Skeletal muscle tissue (tissue), 4 donors: ENCODE measurements at regions not wholly inside any gene's neighbourhood (a gene's known extent, or its start where the extent isn't known, plus 50 kb on each side); places are given as distances from the start of the nearest gene placed in this dataset. TPM values are rescaled to one million over a fixed set of nuclear protein-coding genes. Genes with fewer than 3 reads are reported as not detected.
A peak's percentile ranks its signal among the peaks of the same experiment; 100 is the strongest.

Experiments
- H3K27ac ChIP-seq: one replicate; pipeline ENCODE4 v1.7.0; 2013; ENCODE audit warnings: mild to moderate bottlenecking, low read depth, low read length, inconsistent platforms
- H3K27me3 ChIP-seq, 3 donors: one replicate each; pipeline ENCODE4 v1.7.0; 2013; ENCODE audit warnings: low read length in 3 of 3; ENCODE audit not compliant: control insufficient read depth in 3 of 3, insufficient read depth in 3 of 3
- H3K36me3 ChIP-seq, 3 donors: one replicate each; pipeline ENCODE4 v1.7.0; 2013; ENCODE audit warnings: low read length in 3 of 3; ENCODE audit not compliant: control insufficient read depth in 3 of 3, insufficient read depth in 3 of 3
- H3K4me1 ChIP-seq, 3 donors: one replicate each; pipeline ENCODE4 v1.7.0; 2013; ENCODE audit warnings: low read length in 3 of 3, mild to moderate bottlenecking in 3 of 3; ENCODE audit not compliant: control insufficient read depth in 3 of 3, insufficient read depth in 3 of 3
- H3K4me3 ChIP-seq, 3 donors: one replicate each; pipeline ENCODE4 v1.7.0; 2013; ENCODE audit warnings: low read length in 3 of 3
- H3K9ac ChIP-seq, 3 donors: one replicate each; pipeline ENCODE4 v1.7.0; 2013; ENCODE audit warnings: low read length in 3 of 3, mild to moderate bottlenecking in 3 of 3, moderate library complexity in 2 of 3, low read depth in 1 of 3
- H3K9me3 ChIP-seq, 3 donors: one replicate each; pipeline ENCODE4 v1.7.0; 2013; ENCODE audit warnings: low read length in 3 of 3; ENCODE audit not compliant: control insufficient read depth in 3 of 3
- small RNA-seq: library from RNA; depleted of rRNA; stranded (forward); fragments of <200 nt; gene quantifications from one replicate; pipeline ENCODE3, GENCODE V24; 2014
- donor health status: Osteomylitis.

GRCh38 chr7:4621396-4621795 is 60.7 kb upstream of the FOXK1 start:
- Histone ChIP-seq H3K4me3 (no peak overlapping the region), H3K36me3 (no peaks in the 10 kb centered on the region), H3K4me1 (peaks cover 0 to 5% (median 2%) of the 10 kb centered on the region in 3 donors), H3K27me3 (no peaks in the 10 kb centered on the region), H3K27ac (no peak overlapping the region), H3K9ac (no peak overlapping the region), H3K9me3 (no peaks in the 10 kb centered on the region)

- H3K36me3 ChIP-seq, result no peaks in the 10 kb centered on the region
- H3K4me3 ChIP-seq, result no peak overlapping the region
- H3K4me1 ChIP-seq, result peaks cover 2 to 3% (median 3%) of the 10 kb centered on the region in 3 donors
- no peak overlapping the region for H3K27ac ChIP-seq
- no peak overlapping the region for H3K9ac ChIP-seq
- no peaks in the 10 kb centered on the region for H3K9me3 ChIP-seq
- H3K27me3 ChIP-seq, result peaks cover 0 to 3% (median 0%) of the 10 kb centered on the region in 3 donors
Observed at GRCh38 chr7:4626318-4626845, 55.7 kb upstream of the FOXK1 start.

- no peaks in the 10 kb centered on the region for H3K36me3 ChIP-seq
- H3K4me3 ChIP-seq, result no peak overlapping the region
- peaks cover 8 to 13% (median 10%) of the 10 kb centered on the region in 3 donors for H3K4me1 ChIP-seq
- no peaks in the 10 kb centered on the region for H3K9me3 ChIP-seq
- H3K27ac ChIP-seq, result no peak overlapping the region
- H3K9ac ChIP-seq, result no peak overlapping the region
- H3K27me3 ChIP-seq, result peaks cover 0 to 3% (median 0%) of the 10 kb centered on the region in 3 donors
Observed at GRCh38 chr7:4629287-4629895, 52.7 kb upstream of the FOXK1 start.

- no peaks in the 10 kb centered on the region for H3K36me3 ChIP-seq
- H3K27me3 ChIP-seq, result peaks cover 0 to 3% (median 0%) of the 10 kb centered on the region in 3 donors
- H3K4me1 ChIP-seq, result peaks cover 8 to 13% (median 10%) of the 10 kb centered on the region in 3 donors
- H3K4me3 ChIP-seq, result peak overlapping the region; percentile 57 to 74 (median 59)
- peak overlapping the region; percentile 32 for H3K27ac ChIP-seq
- H3K9ac ChIP-seq, result peak overlapping the region in 2 of 3 donors; percentile 36 to 54
- H3K9me3 ChIP-seq, result no peaks in the 10 kb centered on the region
Observed at GRCh38 chr7:4631380-4632179, 50.5 kb upstream of the FOXK1 start.

Small RNA genes lying in the stretch of these regions (small RNA-seq; reads per million reads assigned to genes)
- gene CYP3A54P, result not detected
